SK-N-SH treated with all-trans-retinoic acid at 6 μM for 48 hours (cell line): ENCODE measurements at regions not wholly inside any gene's neighbourhood (a gene's known extent, or its start where the extent isn't known, plus 50 kb on each side); places are given as distances from the start of the nearest gene placed in this dataset.

ENCODE experiments used
- ATAC-seq: fragments of 200-7000 bp; cut with Tn5 transposase; 3 replicates; pipeline ENCODE4 v1.9.1; 2020; ENCODE audit warnings: mild to moderate bottlenecking, moderate library complexity
- BACH2 ChIP-seq: fragments of 250-450 bp; sonication (Bioruptor Pico); IDR thresholded peaks from 2 replicates; pipeline ENCODE4 v1.9.0; 2021; ENCODE audit warnings: mild to moderate bottlenecking, borderline replicate concordance
- ESRRG ChIP-seq: fragments of 250-450 bp; sonication (Bioruptor Pico); IDR thresholded peaks from 2 replicates; pipeline ENCODE4 v1.6.1; 2021; ENCODE audit warnings: mild to moderate bottlenecking
- GLIS3 ChIP-seq: fragments of 250-450 bp; sonication (Bioruptor Pico); IDR thresholded peaks from 2 replicates; pipeline ENCODE4 v1.5.0; 2020; ENCODE audit warnings: mild to moderate bottlenecking, moderate library complexity
- ISL1 ChIP-seq: fragments of 250-450 bp; sonication (Bioruptor Pico); IDR thresholded peaks from 2 replicates; pipeline ENCODE4 v2.1.2; 2022; ENCODE audit warnings: mild to moderate bottlenecking, moderate library complexity
- OSR1 ChIP-seq: fragments of 250-450 bp; sonication (Bioruptor Pico); IDR thresholded peaks from 2 replicates; pipeline ENCODE4 v1.8.0; 2022; ENCODE audit warnings: moderate library complexity, mild to moderate bottlenecking, inconsistent platforms
- PPARA ChIP-seq: fragments of 250-450 bp; sonication (Bioruptor Pico); IDR thresholded peaks from 2 replicates; pipeline ENCODE4 v1.5.0; 2020; ENCODE audit warnings: mild to moderate bottlenecking, borderline replicate concordance
- RARB ChIP-seq: fragments of 250-450 bp; sonication (Bioruptor Pico); IDR thresholded peaks from 2 replicates; pipeline ENCODE4 v1.8.0; 2021; ENCODE audit warnings: mild to moderate bottlenecking, moderate library complexity
- SNAI2 ChIP-seq: fragments of 250-450 bp; sonication (Bioruptor Pico); IDR thresholded peaks from 2 replicates; pipeline ENCODE4 v1.5.0; 2020; ENCODE audit warnings: mild to moderate bottlenecking, moderate library complexity
- TCF4 ChIP-seq: fragments of 250-450 bp; sonication (Bioruptor Pico); IDR thresholded peaks from 2 replicates; pipeline ENCODE4 v1.8.0; 2021; ENCODE audit warnings: mild to moderate bottlenecking, moderate library complexity, borderline replicate concordance
- ZC3H10 ChIP-seq: fragments of 250-450 bp; sonication (Bioruptor Pico); IDR thresholded peaks from 2 replicates; pipeline ENCODE4 v1.5.1; 2021; ENCODE audit warnings: mild to moderate bottlenecking, moderate library complexity
- ZFP3 ChIP-seq: fragments of 250-450 bp; sonication (Bioruptor Pico); IDR thresholded peaks from 2 replicates; pipeline ENCODE4 v1.5.0; 2020; ENCODE audit warnings: mild to moderate bottlenecking, moderate library complexity
- ZFP30 ChIP-seq: fragments of 450-650 bp; formaldehyde crosslinking; IDR thresholded peaks from 2 replicates; pipeline ENCODE4 v1.5.0; 2022; ENCODE audit warnings: mild to moderate bottlenecking, moderate library complexity
- ZNF565 ChIP-seq: fragments of 450-650 bp; formaldehyde crosslinking; conservative IDR thresholded peaks from 2 replicates; pipeline ENCODE4 v1.5.0; 2020; ENCODE audit warnings: low read depth, mild to moderate bottlenecking, moderate library complexity
- ZNF70 ChIP-seq: fragments of 450-650 bp; formaldehyde crosslinking; IDR thresholded peaks from 2 replicates; pipeline ENCODE4 v1.5.0; 2020; ENCODE audit warnings: mild to moderate bottlenecking, moderate library complexity
- ZNF8 ChIP-seq: fragments of 450-650 bp; formaldehyde crosslinking; IDR thresholded peaks from 2 replicates; pipeline ENCODE4 v1.5.0; 2020; ENCODE audit warnings: mild to moderate bottlenecking, moderate library complexity
- TF ChIP-seq, protein P1 (sequence below): fragments of 250-450 bp; sonication (Bioruptor Pico); IDR thresholded peaks from 2 replicates; pipeline ENCODE4 v1.5.1; 2021; ENCODE audit warnings: mild to moderate bottlenecking, moderate library complexity
- TF ChIP-seq, protein P2 (sequence below): fragments of 250-450 bp; sonication (Bioruptor Pico); IDR thresholded peaks from 2 replicates; pipeline ENCODE4 v1.5.1; 2020; ENCODE audit warnings: low read depth, mild to moderate bottlenecking, moderate library complexity
- TF ChIP-seq, protein P3 (sequence below): fragments of 250-450 bp; sonication (Bioruptor Pico); IDR thresholded peaks from 2 replicates; pipeline ENCODE4 v1.8.0; 2021; ENCODE audit warnings: low read depth, mild to moderate bottlenecking, moderate library complexity, borderline replicate concordance
- TF ChIP-seq, protein P4 (sequence below): fragments of 250-450 bp; sonication (Bioruptor Pico); IDR thresholded peaks from 2 replicates; pipeline ENCODE4 v1.8.0; 2020; ENCODE audit warnings: mild to moderate bottlenecking, moderate library complexity, borderline replicate concordance

DNA sequence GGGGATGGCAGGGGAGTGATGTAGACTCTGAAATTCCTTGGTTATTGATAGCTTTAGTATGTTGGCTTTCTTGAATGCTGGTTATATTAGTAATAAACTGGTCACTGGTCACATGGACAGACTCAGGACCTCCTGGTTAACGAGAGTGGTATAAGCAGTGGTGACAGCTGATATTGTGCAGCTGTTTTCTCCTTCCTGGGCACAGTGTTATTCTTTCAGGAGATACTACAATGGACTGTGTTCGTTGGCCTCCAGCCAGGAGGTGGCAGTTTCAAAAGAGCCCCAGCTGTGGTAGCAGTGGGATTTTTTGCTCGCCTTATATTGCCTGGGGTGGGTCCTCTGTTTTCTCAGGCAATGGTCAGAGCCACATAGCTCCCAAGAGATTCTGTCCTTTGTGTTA is 181.6 kb upstream of the RBMS3 start (continued):
- TF ChIP-seq, protein P1, sequence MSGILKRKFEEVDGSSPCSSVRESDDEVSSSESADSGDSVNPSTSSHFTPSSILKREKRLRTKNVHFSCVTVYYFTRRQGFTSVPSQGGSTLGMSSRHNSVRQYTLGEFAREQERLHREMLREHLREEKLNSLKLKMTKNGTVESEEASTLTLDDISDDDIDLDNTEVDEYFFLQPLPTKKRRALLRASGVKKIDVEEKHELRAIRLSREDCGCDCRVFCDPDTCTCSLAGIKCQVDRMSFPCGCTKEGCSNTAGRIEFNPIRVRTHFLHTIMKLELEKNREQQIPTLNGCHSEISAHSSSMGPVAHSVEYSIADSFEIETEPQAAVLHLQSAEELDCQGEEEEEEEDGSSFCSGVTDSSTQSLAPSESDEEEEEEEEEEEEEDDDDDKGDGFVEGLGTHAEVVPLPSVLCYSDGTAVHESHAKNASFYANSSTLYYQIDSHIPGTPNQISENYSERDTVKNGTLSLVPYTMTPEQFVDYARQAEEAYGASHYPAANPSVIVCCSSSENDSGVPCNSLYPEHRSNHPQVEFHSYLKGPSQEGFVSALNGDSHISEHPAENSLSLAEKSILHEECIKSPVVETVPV (CRISPR knock-in tag), result no peak
- no peak for TF ChIP-seq ZFP30 (CRISPR knock-in tag)
- TF ChIP-seq, protein P2, sequence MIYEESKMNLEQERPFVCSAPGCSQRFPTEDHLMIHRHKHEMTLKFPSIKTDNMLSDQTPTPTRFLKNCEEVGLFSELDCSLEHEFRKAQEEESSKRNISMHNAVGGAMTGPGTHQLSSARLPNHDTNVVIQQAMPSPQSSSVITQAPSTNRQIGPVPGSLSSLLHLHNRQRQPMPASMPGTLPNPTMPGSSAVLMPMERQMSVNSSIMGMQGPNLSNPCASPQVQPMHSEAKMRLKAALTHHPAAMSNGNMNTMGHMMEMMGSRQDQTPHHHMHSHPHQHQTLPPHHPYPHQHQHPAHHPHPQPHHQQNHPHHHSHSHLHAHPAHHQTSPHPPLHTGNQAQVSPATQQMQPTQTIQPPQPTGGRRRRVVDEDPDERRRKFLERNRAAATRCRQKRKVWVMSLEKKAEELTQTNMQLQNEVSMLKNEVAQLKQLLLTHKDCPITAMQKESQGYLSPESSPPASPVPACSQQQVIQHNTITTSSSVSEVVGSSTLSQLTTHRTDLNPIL (CRISPR knock-in tag), result no peak

DNA sequence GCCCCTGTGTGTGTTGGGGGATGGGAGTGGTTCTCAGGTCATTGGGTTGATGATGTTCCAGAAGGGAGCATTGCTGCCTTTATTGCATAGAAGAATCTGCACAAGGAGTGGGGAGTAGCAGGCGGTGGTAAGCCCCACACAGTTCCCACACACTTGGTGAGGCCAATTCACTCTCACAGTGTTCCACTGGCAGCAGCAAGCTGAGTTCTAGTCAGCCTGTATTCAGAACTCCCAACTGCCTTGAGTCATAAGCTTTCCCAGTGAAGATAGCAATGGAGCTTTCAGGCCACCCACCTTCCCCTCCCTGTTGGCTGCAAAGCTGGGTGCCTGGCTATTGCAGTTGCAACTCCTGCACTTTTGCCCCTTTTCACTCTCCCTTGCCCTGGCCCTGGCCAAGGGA is 181.1 kb upstream of the RBMS3 start:
- TF ChIP-seq, protein P3, sequence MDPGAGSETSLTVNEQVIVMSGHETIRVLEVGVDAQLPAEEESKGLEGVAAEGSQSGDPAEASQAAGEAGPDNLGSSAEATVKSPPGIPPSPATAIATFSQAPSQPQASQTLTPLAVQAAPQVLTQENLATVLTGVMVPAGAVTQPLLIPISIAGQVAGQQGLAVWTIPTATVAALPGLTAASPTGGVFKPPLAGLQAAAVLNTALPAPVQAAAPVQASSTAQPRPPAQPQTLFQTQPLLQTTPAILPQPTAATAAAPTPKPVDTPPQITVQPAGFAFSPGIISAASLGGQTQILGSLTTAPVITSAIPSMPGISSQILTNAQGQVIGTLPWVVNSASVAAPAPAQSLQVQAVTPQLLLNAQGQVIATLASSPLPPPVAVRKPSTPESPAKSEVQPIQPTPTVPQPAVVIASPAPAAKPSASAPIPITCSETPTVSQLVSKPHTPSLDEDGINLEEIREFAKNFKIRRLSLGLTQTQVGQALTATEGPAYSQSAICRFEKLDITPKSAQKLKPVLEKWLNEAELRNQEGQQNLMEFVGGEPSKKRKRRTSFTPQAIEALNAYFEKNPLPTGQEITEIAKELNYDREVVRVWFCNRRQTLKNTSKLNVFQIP (CRISPR knock-in tag), result no peak
- no peak for TF ChIP-seq BACH2 (CRISPR knock-in tag)
- no peak for TF ChIP-seq ZNF70 (CRISPR knock-in tag)
- no peak for TF ChIP-seq SNAI2
- no peak for TF ChIP-seq GLIS3 (CRISPR knock-in tag)
- TF ChIP-seq, protein P4, sequence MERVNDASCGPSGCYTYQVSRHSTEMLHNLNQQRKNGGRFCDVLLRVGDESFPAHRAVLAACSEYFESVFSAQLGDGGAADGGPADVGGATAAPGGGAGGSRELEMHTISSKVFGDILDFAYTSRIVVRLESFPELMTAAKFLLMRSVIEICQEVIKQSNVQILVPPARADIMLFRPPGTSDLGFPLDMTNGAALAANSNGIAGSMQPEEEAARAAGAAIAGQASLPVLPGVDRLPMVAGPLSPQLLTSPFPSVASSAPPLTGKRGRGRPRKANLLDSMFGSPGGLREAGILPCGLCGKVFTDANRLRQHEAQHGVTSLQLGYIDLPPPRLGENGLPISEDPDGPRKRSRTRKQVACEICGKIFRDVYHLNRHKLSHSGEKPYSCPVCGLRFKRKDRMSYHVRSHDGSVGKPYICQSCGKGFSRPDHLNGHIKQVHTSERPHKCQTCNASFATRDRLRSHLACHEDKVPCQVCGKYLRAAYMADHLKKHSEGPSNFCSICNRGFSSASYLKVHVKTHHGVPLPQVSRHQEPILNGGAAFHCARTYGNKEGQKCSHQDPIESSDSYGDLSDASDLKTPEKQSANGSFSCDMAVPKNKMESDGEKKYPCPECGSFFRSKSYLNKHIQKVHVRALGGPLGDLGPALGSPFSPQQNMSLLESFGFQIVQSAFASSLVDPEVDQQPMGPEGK, result no peak
- TF ChIP-seq OSR1 (CRISPR knock-in tag), result no peak
- no peak for TF ChIP-seq ZNF565 (CRISPR knock-in tag)
- TF ChIP-seq RARB (CRISPR knock-in tag), result no peak
- TF ChIP-seq, protein P2 (CRISPR knock-in tag), result no peak
- no peak for TF ChIP-seq ISL1 (CRISPR knock-in tag)
- TF ChIP-seq PPARA (CRISPR knock-in tag), result no peak
- TF ChIP-seq, protein P1 (CRISPR knock-in tag), result no peak
- TF ChIP-seq ESRRG, result no peak
- TF ChIP-seq, all 23 proteins: peak for 0
- ATAC-seq, result no peak

DNA sequence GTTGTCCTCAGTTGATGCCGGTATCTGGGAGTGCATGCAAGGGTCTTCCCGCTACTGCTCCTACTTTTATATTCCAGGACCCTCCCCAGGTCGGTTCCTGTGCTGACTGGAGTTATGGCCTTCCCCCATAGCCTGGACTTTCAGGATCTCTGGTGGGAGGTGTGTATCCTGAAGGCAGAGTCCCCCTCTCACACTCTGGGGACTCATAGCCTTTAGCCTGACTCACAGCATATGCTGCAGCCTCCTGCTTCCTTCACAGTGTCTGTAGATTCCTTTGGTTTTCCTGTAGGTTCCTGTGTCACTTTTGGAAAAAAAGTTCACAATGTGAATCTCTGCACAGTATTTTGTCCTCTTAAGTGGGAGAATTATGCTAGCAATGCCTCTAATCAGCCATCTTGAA is 180.6 kb upstream of the RBMS3 start:
- TF ChIP-seq ZFP3 (CRISPR knock-in tag), result no peak
- TF ChIP-seq ESRRG, result no peak
- no peak for TF ChIP-seq ZC3H10 (CRISPR knock-in tag)
- TF ChIP-seq ZFP30 (CRISPR knock-in tag), result no peak
- TF ChIP-seq SNAI2, result no peak
- ATAC-seq, result no peak

DNA sequence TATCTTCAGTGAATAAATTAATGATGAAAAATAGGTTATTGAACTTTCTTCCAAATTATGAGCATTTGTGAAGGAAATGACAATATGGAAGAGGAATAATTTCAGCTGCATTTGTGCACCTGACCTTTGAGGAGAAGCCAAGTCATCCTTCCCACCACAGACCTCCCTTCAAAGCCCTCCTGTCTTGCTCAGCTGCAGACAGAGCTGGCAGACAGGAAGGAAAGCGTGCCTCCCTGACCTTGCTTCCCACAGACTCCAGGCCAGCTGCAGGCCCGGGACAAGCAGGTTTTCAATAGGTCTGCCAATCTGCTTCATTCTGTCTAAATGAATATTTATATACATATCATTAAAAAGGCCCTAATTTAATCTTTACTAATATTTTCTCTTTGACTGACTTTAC is 152.9 kb upstream of the RBMS3 start:
- no peak for ATAC-seq
- TF ChIP-seq, protein P4, result no peak
- no peak for TF ChIP-seq ZNF8 (CRISPR knock-in tag)
- TF ChIP-seq TCF4 (CRISPR knock-in tag), result no peak
- no peak for TF ChIP-seq SNAI2
- TF ChIP-seq, protein P1 (CRISPR knock-in tag), result no peak
- no peak for TF ChIP-seq ESRRG
- no peak for TF ChIP-seq ZNF565 (CRISPR knock-in tag)
- TF ChIP-seq, all 23 proteins: peak for 0
